ENCODE measurements at regions not wholly inside any gene's neighbourhood (a gene's known extent, or its start where the extent isn't known, plus 50 kb on each side); places are given as distances from the start of the nearest gene placed in this dataset.

DNA sequence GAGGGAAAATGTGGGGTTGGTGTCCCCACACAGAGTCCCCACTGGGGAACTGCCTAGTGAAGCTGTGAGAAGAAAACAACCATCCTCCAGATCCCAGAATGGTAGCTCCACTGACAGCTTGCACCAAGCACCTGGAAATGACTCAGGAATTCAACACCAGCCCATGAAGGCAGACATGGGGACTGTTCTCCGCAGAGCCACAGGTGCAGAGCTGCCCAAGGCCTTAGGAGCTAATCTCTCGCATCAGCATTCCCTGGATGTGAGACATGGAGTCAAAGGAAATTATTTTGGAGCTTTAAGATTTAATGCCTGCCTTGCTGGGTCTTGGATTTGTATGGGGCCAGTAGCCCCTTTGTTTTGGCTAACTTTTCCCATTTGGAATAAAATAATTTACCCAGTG is 367.9 kb downstream of the FAM133A start:
- H3K27ac ChIP-seq = no peak overlapping the region
- TF ChIP-seq, protein P1, sequence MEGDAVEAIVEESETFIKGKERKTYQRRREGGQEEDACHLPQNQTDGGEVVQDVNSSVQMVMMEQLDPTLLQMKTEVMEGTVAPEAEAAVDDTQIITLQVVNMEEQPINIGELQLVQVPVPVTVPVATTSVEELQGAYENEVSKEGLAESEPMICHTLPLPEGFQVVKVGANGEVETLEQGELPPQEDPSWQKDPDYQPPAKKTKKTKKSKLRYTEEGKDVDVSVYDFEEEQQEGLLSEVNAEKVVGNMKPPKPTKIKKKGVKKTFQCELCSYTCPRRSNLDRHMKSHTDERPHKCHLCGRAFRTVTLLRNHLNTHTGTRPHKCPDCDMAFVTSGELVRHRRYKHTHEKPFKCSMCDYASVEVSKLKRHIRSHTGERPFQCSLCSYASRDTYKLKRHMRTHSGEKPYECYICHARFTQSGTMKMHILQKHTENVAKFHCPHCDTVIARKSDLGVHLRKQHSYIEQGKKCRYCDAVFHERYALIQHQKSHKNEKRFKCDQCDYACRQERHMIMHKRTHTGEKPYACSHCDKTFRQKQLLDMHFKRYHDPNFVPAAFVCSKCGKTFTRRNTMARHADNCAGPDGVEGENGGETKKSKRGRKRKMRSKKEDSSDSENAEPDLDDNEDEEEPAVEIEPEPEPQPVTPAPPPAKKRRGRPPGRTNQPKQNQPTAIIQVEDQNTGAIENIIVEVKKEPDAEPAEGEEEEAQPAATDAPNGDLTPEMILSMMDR (IDR thresholded peaks at IDR 0.05 in 4 of 5, conservative IDR thresholded peaks at IDR 0.05 in 1 of 5) = no peak
- TF ChIP-seq POLR2A (IDR thresholded peaks at IDR 0.05) = no peak
- ATAC-seq (no peak), DNase-seq (no peak)
- H3K4me3 ChIP-seq = no peak overlapping the region
- H3K9me3 ChIP-seq = no peaks in the 10 kb centered on the region
- no peaks in the 10 kb centered on the region for H3K36me3 ChIP-seq
- in situ Hi-C loops (cut with MboI; ENCODE audit: low sequenced_read_pairs in 4 of 4) = no loop called here
- peaks cover 0 to under 1% (median 0%) of the 10 kb centered on the region in 3 donors for H3K27me3 ChIP-seq
- intact Hi-C loops (cut with DNase I; ENCODE audit: low total_unique reads) = no loop called here
- H3K4me1 ChIP-seq = no peaks in the 10 kb centered on the region

DNA sequence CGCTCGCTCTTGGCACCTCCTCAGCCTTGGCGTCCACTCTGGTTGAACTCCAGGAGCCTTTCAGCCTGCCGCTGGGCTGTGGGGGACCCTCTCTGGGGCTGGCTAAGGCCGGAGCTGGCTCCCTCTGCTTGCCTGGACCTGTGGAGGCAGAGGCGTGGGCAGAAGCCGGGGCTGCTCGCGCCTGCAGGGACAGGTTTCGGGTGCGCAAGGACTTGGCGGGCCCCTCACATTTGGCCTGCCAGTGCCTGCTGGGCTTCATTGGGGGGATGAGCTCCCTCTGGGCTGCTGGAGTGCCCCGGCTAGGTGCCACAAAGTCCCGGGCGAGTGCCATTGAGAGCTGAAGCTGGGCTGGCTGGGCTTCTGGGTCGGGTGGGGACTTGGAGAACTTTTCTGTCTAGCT is 371.7 kb downstream of the FAM133A start:
- DNase-seq (no peak), ATAC-seq (no peak)
- no peak for TF ChIP-seq POLR2A (IDR thresholded peaks at IDR 0.05)
- H3K4me3 ChIP-seq = no peak overlapping the region
- no peak overlapping the region for H3K27ac ChIP-seq
- in situ Hi-C loops (cut with MboI; ENCODE audit: low sequenced_read_pairs in 4 of 4) (no loop called here), intact Hi-C loops (cut with DNase I; ENCODE audit: low total_unique reads) (no loop called here)
- no peaks in the 10 kb centered on the region for H3K36me3 ChIP-seq
- no peaks in the 10 kb centered on the region for H3K9me3 ChIP-seq
- peaks cover 0 to 4% (median 3%) of the 10 kb centered on the region in 3 donors for H3K27me3 ChIP-seq
- H3K4me1 ChIP-seq = no peaks in the 10 kb centered on the region

DNA sequence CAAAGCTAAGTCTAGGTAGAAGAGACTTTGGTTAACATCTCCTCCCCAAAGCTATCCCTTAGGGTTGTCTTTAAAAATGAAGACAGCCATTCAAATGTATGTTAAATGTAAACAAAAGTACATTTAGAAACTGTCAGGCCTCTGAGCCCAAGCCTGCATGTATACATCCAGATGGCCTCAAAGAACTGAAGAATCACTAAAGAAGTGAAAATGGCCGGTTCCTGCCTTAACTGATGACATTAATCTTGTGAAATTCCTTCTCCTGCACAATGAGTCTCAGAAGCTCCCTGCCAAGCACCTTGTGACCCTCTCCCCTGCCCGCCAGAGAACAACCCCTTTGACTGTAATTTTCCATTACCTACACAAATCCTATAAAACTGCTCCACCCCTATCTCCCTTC is 377.9 kb downstream of the FAM133A start:
- no peak for DNase-seq
- in situ Hi-C loops (cut with MboI; ENCODE audit: low sequenced_read_pairs in 4 of 4) (no loop called here), intact Hi-C loops (cut with DNase I; ENCODE audit: low total_unique reads) (no loop called here)
- H3K9me3 ChIP-seq = no peaks in the 10 kb centered on the region
- peaks cover 0 to 3% (median 3%) of the 10 kb centered on the region in 3 donors for H3K27me3 ChIP-seq
- no peaks in the 10 kb centered on the region for H3K36me3 ChIP-seq
- no peaks in the 10 kb centered on the region for H3K4me1 ChIP-seq
- no peak overlapping the region for H3K4me3 ChIP-seq
- TF ChIP-seq, protein P1 (IDR thresholded peaks at IDR 0.05 in 4 of 5, conservative IDR thresholded peaks at IDR 0.05 in 1 of 5) = no peak
- no peak for TF ChIP-seq POLR2A (IDR thresholded peaks at IDR 0.05)
- no peak for ATAC-seq
- no peak overlapping the region for H3K27ac ChIP-seq

DNA sequence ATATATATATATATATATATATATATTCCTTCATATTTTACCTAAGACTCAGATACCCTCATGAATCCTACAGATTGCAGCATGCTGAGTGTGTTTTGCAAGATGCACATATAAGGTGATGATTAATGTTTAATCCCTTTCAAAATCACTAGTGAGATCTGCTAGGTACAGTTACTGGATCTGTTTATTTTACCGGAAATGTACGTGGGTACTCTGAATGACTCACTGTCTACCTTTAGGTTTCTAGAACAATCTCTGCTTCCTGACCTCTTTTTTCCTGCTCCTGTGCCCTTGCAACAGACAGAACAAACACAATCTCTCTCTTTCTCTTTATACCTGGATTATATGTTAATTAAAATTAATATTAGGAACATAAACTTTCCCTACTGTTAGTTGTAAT is 379.6 kb downstream of the FAM133A start:
- no peak for ATAC-seq
- in situ Hi-C loops (cut with MboI; ENCODE audit: low sequenced_read_pairs in 4 of 4) = no loop called here

DNA sequence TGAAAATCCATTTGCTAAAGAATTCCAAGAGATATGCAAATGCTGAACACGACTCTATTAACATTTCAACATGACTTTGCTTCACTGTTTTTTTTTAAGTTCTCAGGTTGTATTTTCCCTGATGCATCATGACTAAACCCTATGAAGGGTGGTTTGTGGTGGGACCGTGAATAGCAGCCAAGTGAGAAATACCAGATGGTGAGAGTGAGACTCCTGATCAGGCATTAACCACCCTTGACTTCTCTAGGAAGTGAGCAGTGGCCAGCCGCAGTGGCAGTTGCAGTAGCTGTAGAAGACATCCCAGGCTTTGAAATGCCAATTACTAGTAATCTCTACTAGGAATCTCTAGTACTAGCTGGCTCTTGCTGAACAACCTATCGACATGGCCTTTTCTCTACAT is 383.4 kb downstream of the FAM133A start:
- TF ChIP-seq POLR2A (IDR thresholded peaks at IDR 0.05) = no peak
- TF ChIP-seq, protein P1 (IDR thresholded peaks at IDR 0.05 in 4 of 5, conservative IDR thresholded peaks at IDR 0.05 in 1 of 5) = no peak
- Histone ChIP-seq H3K4me1 (no peaks in the 10 kb centered on the region), H3K27me3 (no peaks in the 10 kb centered on the region), H3K4me3 (no peak overlapping the region), H3K36me3 (no peaks in the 10 kb centered on the region), H3K27ac (no peak overlapping the region), H3K9me3 (no peaks in the 10 kb centered on the region)
- ATAC-seq (no peak), DNase-seq (no peak)
- intact Hi-C loops (cut with DNase I; ENCODE audit: low total_unique reads) (no loop called here), in situ Hi-C loops (cut with MboI; ENCODE audit: low sequenced_read_pairs in 4 of 4) (no loop called here)

More for the DNA sequence above, 379.6 kb downstream of the FAM133A start:
- no peak overlapping the region for H3K4me3 ChIP-seq
- no peaks in the 10 kb centered on the region for H3K4me1 ChIP-seq
- TF ChIP-seq, protein P1 (IDR thresholded peaks at IDR 0.05 in 4 of 5, conservative IDR thresholded peaks at IDR 0.05 in 1 of 5) = no peak
- TF ChIP-seq POLR2A (IDR thresholded peaks at IDR 0.05) = no peak
- no peaks in the 10 kb centered on the region for H3K27me3 ChIP-seq
- no peak overlapping the region for H3K27ac ChIP-seq
- intact Hi-C loops (cut with DNase I; ENCODE audit: low total_unique reads) = no loop called here
- H3K9me3 ChIP-seq = no peaks in the 10 kb centered on the region
- no peaks in the 10 kb centered on the region for H3K36me3 ChIP-seq
- DNase-seq = no peak
